ENCODE measurements at regions not wholly inside any gene's neighbourhood (a gene's known extent, or its start where the extent isn't known, plus 50 kb on each side); places are given as distances from the start of the nearest gene placed in this dataset.

DNA sequence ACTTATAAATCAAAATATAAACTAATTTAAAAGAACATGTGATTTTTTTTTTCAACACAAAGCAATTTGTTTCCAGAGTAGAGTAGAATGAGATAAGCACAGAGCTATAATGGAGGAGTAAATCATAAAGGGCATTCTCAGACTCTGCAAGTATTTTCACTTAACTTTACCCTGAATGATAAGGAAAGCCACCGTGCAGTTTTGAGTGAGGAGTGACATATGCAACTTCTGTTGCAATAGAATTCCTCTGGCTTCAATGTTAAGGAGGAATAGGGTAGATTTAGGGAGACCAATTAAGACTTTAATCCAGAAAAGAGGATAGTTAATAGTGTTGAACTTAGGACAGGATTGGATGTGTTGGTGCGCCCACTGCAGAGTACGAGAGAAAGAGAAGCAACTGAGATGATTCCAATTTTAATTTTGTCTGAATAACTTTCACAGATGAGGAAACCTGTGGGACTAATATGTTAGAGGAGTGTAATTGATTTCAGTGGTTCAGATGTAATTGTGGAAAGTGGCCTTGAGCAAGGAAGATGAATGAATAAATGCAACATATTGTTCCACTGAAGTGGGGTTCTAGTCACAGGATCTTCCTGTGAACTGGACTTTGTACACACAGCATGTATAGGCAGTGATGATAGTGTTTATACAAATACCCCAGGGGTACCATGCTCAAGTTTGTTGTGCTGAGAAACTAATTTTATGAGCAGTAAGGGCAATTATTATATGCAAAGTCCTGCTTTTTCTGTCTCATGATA, 255.5 kb upstream of the ANO3 start:
- Histone ChIP-seq H3K27me3 (ENCODE audit: insufficient read depth, low read length, poor library complexity) (no peaks in the 10 kb centered on the region), H3K9ac (ENCODE audit: low read length) (no peak overlapping the region), H3K56ac (ENCODE audit: low read length) (no peak overlapping the region), H2BK15ac (replicated peaks; ENCODE audit: low read depth) (no peak overlapping the region), H3K4me2 (ENCODE audit: low read length) (no peak overlapping the region), H2AK5ac (ENCODE audit: low read length) (no peak overlapping the region), H3K36me3 (ENCODE audit: control insufficient read depth, insufficient read depth, low read length) (no peaks in the 10 kb centered on the region), H3K4me1 (ENCODE audit: control insufficient read depth, low read depth, low read length) (no peaks in the 10 kb centered on the region), H3K27ac (ENCODE audit: low read depth, low read length) (no peak overlapping the region), H2BK5ac (ENCODE audit: low read length) (no peak overlapping the region), H4K5ac (ENCODE audit: low read length) (no peak overlapping the region), H2BK120ac (ENCODE audit: low read depth, low read length) (no peak overlapping the region), H3K4me3 (ENCODE audit: low read length) (no peak overlapping the region), H3K4ac (ENCODE audit: low read depth, low read length) (no peak overlapping the region), H3K18ac (ENCODE audit: low read length) (no peak overlapping the region), H3K79me1 (ENCODE audit: low read length) (no peaks in the 10 kb centered on the region), H3K23ac (ENCODE audit: low read length) (no peak overlapping the region), H3K79me2 (ENCODE audit: control insufficient read depth, insufficient read depth, low read length) (no peaks in the 10 kb centered on the region), H4K8ac (ENCODE audit: low read depth, low read length) (no peak overlapping the region)
- DNase-seq = no peak
- no CpG with 5 or more reads among the region's 3 CpGs for WGBS (ENCODE audit: extremely low coverage, insufficient coverage, low lambda C conversion rate)

- Histone ChIP-seq H4K8ac (ENCODE audit: low read depth, low read length) (no peak overlapping the region), H2BK15ac (replicated peaks; ENCODE audit: low read depth) (no peak overlapping the region), H4K5ac (ENCODE audit: low read length) (no peak overlapping the region), H3K4ac (ENCODE audit: low read depth, low read length) (no peak overlapping the region), H2AK5ac (ENCODE audit: low read length) (no peak overlapping the region), H3K36me3 (ENCODE audit: control insufficient read depth, insufficient read depth, low read length) (no peaks in the 10 kb centered on the region), H2BK5ac (ENCODE audit: low read length) (no peak overlapping the region), H2BK120ac (ENCODE audit: low read depth, low read length) (no peak overlapping the region), H3K79me1 (ENCODE audit: low read length) (no peaks in the 10 kb centered on the region), H3K56ac (ENCODE audit: low read length) (no peak overlapping the region), H3K27ac (ENCODE audit: low read depth, low read length) (no peak overlapping the region), H3K18ac (ENCODE audit: low read length) (no peak overlapping the region), H3K4me2 (ENCODE audit: low read length) (no peak overlapping the region), H3K4me1 (ENCODE audit: control insufficient read depth, low read depth, low read length) (no peaks in the 10 kb centered on the region), H3K79me2 (ENCODE audit: control insufficient read depth, insufficient read depth, low read length) (no peaks in the 10 kb centered on the region), H3K9ac (ENCODE audit: low read length) (no peak overlapping the region), H3K23ac (ENCODE audit: low read length) (no peak overlapping the region), H3K27me3 (ENCODE audit: insufficient read depth, low read length, poor library complexity) (no peaks in the 10 kb centered on the region), H3K4me3 (ENCODE audit: low read length) (no peak overlapping the region)
- WGBS (ENCODE audit: extremely low coverage, insufficient coverage, low lambda C conversion rate) = no CpG with 5 or more reads among the region's 5 CpGs
- no peak for DNase-seq
These were observed 253.6 kb upstream of the ANO3 start for GRCh38 chr11:26078231-26078821.

- no peaks in the 10 kb centered on the region for H3K79me2 ChIP-seq (ENCODE audit: control insufficient read depth, insufficient read depth, low read length)
- H4K8ac ChIP-seq (ENCODE audit: low read depth, low read length) = no peak overlapping the region
- no peaks in the 10 kb centered on the region for H3K4me1 ChIP-seq (ENCODE audit: control insufficient read depth, low read depth, low read length)
- DNase-seq = no peak
- no peak overlapping the region for H2BK15ac ChIP-seq (replicated peaks; ENCODE audit: low read depth)
- no peak overlapping the region for H3K9ac ChIP-seq (ENCODE audit: low read length)
- H2AK5ac ChIP-seq (ENCODE audit: low read length) = no peak overlapping the region
- no peak overlapping the region for H3K27ac ChIP-seq (ENCODE audit: low read depth, low read length)
- no peak overlapping the region for H4K5ac ChIP-seq (ENCODE audit: low read length)
- H3K23ac ChIP-seq (ENCODE audit: low read length) = no peak overlapping the region
- H2BK120ac ChIP-seq (ENCODE audit: low read depth, low read length) = no peak overlapping the region
- no peak overlapping the region for H3K4ac ChIP-seq (ENCODE audit: low read depth, low read length)
- no peak overlapping the region for H3K4me3 ChIP-seq (ENCODE audit: low read length)
- H2BK5ac ChIP-seq (ENCODE audit: low read length) = no peak overlapping the region
- no peak overlapping the region for H3K56ac ChIP-seq (ENCODE audit: low read length)
- no peak overlapping the region for H3K4me2 ChIP-seq (ENCODE audit: low read length)
- no peaks in the 10 kb centered on the region for H3K27me3 ChIP-seq (ENCODE audit: insufficient read depth, low read length, poor library complexity)
- no CpG with 5 or more reads among the region's 3 CpGs for WGBS (ENCODE audit: extremely low coverage, insufficient coverage, low lambda C conversion rate)
- H3K79me1 ChIP-seq (ENCODE audit: low read length) = no peaks in the 10 kb centered on the region
- H3K18ac ChIP-seq (ENCODE audit: low read length) = no peak overlapping the region
- H3K36me3 ChIP-seq (ENCODE audit: control insufficient read depth, insufficient read depth, low read length) = no peaks in the 10 kb centered on the region
These were observed 247.6 kb upstream of the ANO3 start for GRCh38 chr11:26084313-26084712.

DNA sequence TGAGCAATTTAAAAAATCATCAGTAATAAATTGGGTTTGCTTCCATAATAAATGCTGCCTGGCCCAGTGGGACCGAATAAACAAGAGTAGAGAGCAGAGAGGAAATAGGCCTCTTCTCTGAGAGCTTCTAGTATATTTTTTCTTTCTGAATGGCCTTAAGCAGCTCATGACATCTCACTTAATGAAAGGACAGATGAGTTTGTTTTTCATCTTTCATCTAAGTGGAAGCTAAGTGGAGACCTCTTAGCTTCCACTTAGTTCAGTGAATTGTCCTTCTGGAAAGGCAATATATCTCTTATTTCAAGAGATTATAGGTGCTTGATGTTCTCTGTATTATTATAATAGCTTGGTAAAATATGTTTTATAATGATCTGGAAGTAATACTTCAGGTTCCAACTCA, 245.9 kb upstream of the ANO3 start:
- Histone ChIP-seq H4K8ac (ENCODE audit: low read depth, low read length) (no peak overlapping the region), H2BK5ac (ENCODE audit: low read length) (no peak overlapping the region)

DNA sequence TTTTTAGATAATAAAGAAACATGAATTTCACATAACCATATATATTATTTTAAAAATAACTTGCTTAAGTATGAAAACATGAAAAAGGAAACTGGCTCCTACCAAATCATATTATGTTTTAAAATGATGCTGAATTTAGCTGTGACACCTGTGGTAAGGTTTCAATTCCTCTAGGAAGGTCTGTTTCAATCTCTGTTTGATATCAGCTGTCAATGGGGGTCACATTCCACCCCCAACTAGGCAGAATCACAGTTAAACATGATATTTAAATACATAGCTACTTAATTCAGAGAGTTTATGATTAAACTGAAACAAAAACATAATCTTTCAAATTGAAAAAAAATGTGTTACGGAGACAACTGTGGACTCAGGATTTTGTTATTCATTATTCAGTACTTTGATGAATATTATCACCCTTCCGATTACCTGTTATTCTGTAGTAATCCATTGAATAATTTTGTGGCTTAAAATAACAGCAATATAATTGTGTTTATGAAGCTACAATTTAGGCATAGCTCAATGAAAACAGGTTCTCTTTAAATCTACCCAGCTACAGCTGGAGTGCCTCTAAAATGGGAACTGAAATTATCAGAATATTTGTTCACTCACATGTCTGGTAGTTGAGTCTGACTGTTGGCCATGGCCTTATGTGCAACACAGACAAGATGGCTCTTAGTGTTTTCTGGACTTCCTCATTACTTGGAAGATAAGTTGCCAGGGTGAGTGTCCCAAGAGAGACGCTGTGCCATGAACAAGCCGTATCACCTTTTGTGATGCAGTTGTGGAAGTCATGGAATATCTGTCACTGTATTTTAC, 244.6 kb upstream of the ANO3 start:
- no peak overlapping the region for H3K4me3 ChIP-seq (ENCODE audit: low read length)
- no peak overlapping the region for H2AK5ac ChIP-seq (ENCODE audit: low read length)
- H3K36me3 ChIP-seq (ENCODE audit: control insufficient read depth, insufficient read depth, low read length) = no peaks in the 10 kb centered on the region
- H2BK120ac ChIP-seq (ENCODE audit: low read depth, low read length) = no peak overlapping the region
- H3K27me3 ChIP-seq (ENCODE audit: insufficient read depth, low read length, poor library complexity) = no peaks in the 10 kb centered on the region
- H3K4me1 ChIP-seq (ENCODE audit: control insufficient read depth, low read depth, low read length) = no peaks in the 10 kb centered on the region
- no peak overlapping the region for H3K56ac ChIP-seq (ENCODE audit: low read length)
- H2BK15ac ChIP-seq (replicated peaks; ENCODE audit: low read depth) = no peak overlapping the region
- H4K5ac ChIP-seq (ENCODE audit: low read length) = no peak overlapping the region
- no peak overlapping the region for H3K23ac ChIP-seq (ENCODE audit: low read length)
- no peak overlapping the region for H4K8ac ChIP-seq (ENCODE audit: low read depth, low read length)
- DNase-seq = no peak
- WGBS (ENCODE audit: extremely low coverage, insufficient coverage, low lambda C conversion rate) = no CpG with 5 or more reads among the region's 4 CpGs
- H3K27ac ChIP-seq (ENCODE audit: low read depth, low read length) = no peak overlapping the region
- no peak overlapping the region for H3K4me2 ChIP-seq (ENCODE audit: low read length)
- H3K4ac ChIP-seq (ENCODE audit: low read depth, low read length) = no peak overlapping the region
- no peaks in the 10 kb centered on the region for H3K79me2 ChIP-seq (ENCODE audit: control insufficient read depth, insufficient read depth, low read length)
- H2BK5ac ChIP-seq (ENCODE audit: low read length) = no peak overlapping the region
- H3K79me1 ChIP-seq (ENCODE audit: low read length) = no peaks in the 10 kb centered on the region
- no peak overlapping the region for H3K18ac ChIP-seq (ENCODE audit: low read length)
- H3K9ac ChIP-seq (ENCODE audit: low read length) = no peak overlapping the region

More for the DNA sequence above, 245.9 kb upstream of the ANO3 start:
- H3K4me3 ChIP-seq (ENCODE audit: low read length) = no peak overlapping the region
- no peak overlapping the region for H3K23ac ChIP-seq (ENCODE audit: low read length)
- no peak overlapping the region for H2BK15ac ChIP-seq (replicated peaks; ENCODE audit: low read depth)
- no peak overlapping the region for H4K5ac ChIP-seq (ENCODE audit: low read length)
- no peaks in the 10 kb centered on the region for H3K27me3 ChIP-seq (ENCODE audit: insufficient read depth, low read length, poor library complexity)
- H3K27ac ChIP-seq (ENCODE audit: low read depth, low read length) = no peak overlapping the region
- no peak overlapping the region for H2BK120ac ChIP-seq (ENCODE audit: low read depth, low read length)
- H3K36me3 ChIP-seq (ENCODE audit: control insufficient read depth, insufficient read depth, low read length) = no peaks in the 10 kb centered on the region
- no peak overlapping the region for H2AK5ac ChIP-seq (ENCODE audit: low read length)
- no peak overlapping the region for H3K56ac ChIP-seq (ENCODE audit: low read length)
- no peak overlapping the region for H3K18ac ChIP-seq (ENCODE audit: low read length)
- WGBS (ENCODE audit: extremely low coverage, insufficient coverage, low lambda C conversion rate) = no CpG with 5 or more reads among the region's 1 CpG
- H3K79me2 ChIP-seq (ENCODE audit: control insufficient read depth, insufficient read depth, low read length) = no peaks in the 10 kb centered on the region
- H3K9ac ChIP-seq (ENCODE audit: low read length) = no peak overlapping the region
- DNase-seq = no peak
- no peak overlapping the region for H3K4me2 ChIP-seq (ENCODE audit: low read length)
- H3K4ac ChIP-seq (ENCODE audit: low read depth, low read length) = no peak overlapping the region
- no peaks in the 10 kb centered on the region for H3K4me1 ChIP-seq (ENCODE audit: control insufficient read depth, low read depth, low read length)
- H3K79me1 ChIP-seq (ENCODE audit: low read length) = no peaks in the 10 kb centered on the region

Data from mesendoderm (in vitro differentiated cells).